Activated CD8-positive, alpha-beta memory T cell treated with anti-CD3 and anti-CD28 coated beads for 48 hours (primary cell): ENCODE measurements at regions not wholly inside any gene's neighbourhood (a gene's known extent, or its start where the extent isn't known, plus 50 kb on each side); places are given as distances from the start of the nearest gene placed in this dataset.
"Not testable (repeated sequence)": the region's sequence is repeated elsewhere in the genome, so short reads cannot be mapped to it uniquely, and the experiment has no call there.

ENCODE experiments used
- DNase-seq, 3 experiments: peaks; one replicate each; pipeline ENCODE4 v3.0.0-alpha.2; 2020; ENCODE audit warnings: low read depth in 2 of 3, low spot score in 2 of 3

- no peak for DNase-seq
Observed at GRCh38 chr16:88329726-88330700, 52.7 kb upstream of the ZNF469 start.

DNA sequence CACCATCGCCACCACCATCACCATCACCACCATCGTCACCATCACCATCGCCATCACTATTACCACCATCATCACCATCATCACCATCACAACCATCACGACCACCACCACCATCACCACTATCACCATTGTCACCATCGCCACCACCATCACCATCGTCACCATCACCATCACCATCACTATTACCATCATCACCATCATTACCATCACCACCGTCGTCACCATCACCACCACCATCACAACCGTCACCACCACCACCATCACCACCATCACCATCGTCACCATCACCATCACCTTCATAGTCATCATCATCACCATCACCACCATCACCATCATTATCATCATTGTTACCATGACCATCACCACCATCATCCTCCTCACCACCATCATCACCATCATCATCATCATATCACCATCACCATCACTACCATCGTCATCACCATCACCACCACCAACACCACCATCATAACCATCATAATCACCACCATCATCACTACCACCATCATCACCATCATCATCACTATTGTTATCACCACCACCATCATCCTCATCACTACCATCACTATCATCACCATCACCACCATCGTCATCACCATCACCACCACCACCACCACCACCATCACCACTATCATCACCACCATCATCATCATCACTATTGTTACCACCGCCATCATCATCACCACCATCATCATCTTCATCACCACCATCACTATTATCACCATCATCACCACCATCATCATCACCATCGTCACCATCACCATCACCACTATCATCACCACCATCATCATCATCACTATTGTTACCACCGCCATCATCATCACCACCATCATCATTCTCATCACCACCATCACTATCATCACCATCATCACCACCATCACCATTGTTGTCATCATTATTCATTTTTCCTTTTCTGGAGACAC, 51.5 kb upstream of the ZNF469 start:
- DNase-seq: no peak

- no peak for DNase-seq
Observed at GRCh38 chr16:88331989-88332920, 50.5 kb upstream of the ZNF469 start.

GRCh38 chr16:88332921-88333825, 49.6 kb upstream of the ZNF469 start:
- not testable (repeated sequence) for DNase-seq
